ENCODE measurements at regions not wholly inside any gene's neighbourhood (a gene's known extent, or its start where the extent isn't known, plus 50 kb on each side); places are given as distances from the start of the nearest gene placed in this dataset.
"Not testable (repeated sequence)": the region's sequence is repeated elsewhere in the genome, so short reads cannot be mapped to it uniquely, and the experiment has no call there.

DNA sequence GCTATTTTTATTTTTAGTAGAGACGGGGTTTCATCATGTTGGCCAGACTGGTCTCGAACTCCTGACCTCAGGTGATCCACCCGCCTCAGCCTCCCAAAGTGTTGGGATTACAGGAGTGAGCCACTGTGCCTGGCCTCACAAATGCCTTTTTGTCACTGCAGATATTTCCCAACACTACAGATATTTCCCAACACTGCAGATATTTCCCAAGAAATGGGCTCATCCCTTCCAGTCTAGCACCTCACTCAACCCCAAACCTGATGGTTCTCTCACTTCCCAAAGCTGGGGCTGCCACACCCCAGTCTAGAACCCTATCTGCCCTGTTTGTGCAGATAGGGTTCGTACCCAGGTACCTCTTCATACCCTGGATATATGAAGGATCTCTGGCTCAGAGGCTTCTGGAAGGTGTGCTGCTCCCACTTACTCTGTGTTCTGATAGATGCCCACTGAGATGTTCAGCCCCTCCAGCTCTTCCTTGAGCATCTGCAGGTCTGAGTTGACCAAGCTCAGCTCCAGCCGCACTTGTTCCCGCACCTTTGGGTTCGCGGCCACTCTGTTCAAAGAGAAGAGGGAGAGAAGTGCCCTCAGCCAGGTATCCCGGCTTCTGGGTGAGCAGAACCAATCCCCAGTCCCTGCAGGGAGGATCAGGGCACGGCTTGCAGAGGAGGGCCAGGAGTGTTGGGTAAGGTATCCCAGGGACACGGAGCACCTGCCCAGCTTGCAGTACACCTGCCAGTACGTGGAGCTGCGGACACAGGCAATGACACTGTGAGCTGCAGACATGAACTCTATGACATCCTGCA lies 265.1 kb downstream of the GOLGA6L6 start:
- H4K20me1 ChIP-seq (ENCODE audit: insufficient read depth, low read length); H3K9me1 ChIP-seq (ENCODE audit: insufficient read depth, low read length); H2BK120ac ChIP-seq (ENCODE audit: low read depth, low read length); CTCF ChIA-PET; DNase-seq; H4K8ac ChIP-seq (ENCODE audit: low read depth in 2 of 2, low read length in 2 of 2); H3K9ac ChIP-seq (ENCODE audit: low read depth, low read length); H2BK5ac ChIP-seq (ENCODE audit: low read depth, low read length, poor library complexity, severe bottlenecking); H3K79me1 ChIP-seq (ENCODE audit: low read depth in 1 of 2, low read length in 2 of 2); H3K4ac ChIP-seq (ENCODE audit: low read depth, low read length); POLR2A ChIA-PET (ENCODE audit: unreplicated experiment); H2AK9ac ChIP-seq (replicated peaks; ENCODE audit: low read depth, low read length, poor library complexity); H3K18ac ChIP-seq (ENCODE audit: low read depth, low read length); H3K56ac ChIP-seq (ENCODE audit: extremely low read depth, insufficient read depth, low read length); H2BK15ac ChIP-seq (ENCODE audit: low read depth, low read length); dilution Hi-C loops (cut with HindIII; ENCODE audit: low sequenced_read_pairs, unreplicated experiment); H3K27me3 ChIP-seq (ENCODE audit: control insufficient read depth, insufficient read depth, low read length); H3K14ac ChIP-seq (replicated peaks; ENCODE audit: low read depth, low read length); H2BK20ac ChIP-seq (ENCODE audit: low read depth, low read length); BruUV-seq (replicated peaks); H3K4me3 ChIP-seq (ENCODE audit: insufficient read depth, low read depth, low read length); intact Hi-C loops (cut with micrococcal nuclease); H4K5ac ChIP-seq (ENCODE audit: low read depth, low read length); H2AFZ ChIP-seq (replicated peaks; ENCODE audit: low read length, poor library complexity); ATAC-seq (ENCODE audit: low read depth); H4K91ac ChIP-seq (ENCODE audit: insufficient read depth, low read depth, low read length); H3K4me2 ChIP-seq (ENCODE audit: low read depth, low read length); H3K36me3 ChIP-seq (ENCODE audit: control insufficient read depth, insufficient read depth, low read length); H3K23ac ChIP-seq (ENCODE audit: low read depth, low read length); H3K4me1 ChIP-seq (ENCODE audit: control insufficient read depth, insufficient read depth, low read length); H2AK5ac ChIP-seq (ENCODE audit: low read depth, low read length); H3K27ac ChIP-seq (ENCODE audit: insufficient read depth, low read length): not testable (repeated sequence)
- 51% methylated on average over 12 of the region's 13 CpGs; no CpG with 5 or more reads in 1 of the 2 experiments for WGBS, 2 experiments (ENCODE audit: extremely low coverage in 2 of 2, insufficient read length in 1 of 2)
- in situ Hi-C loops (cut with MboI; ENCODE audit: low sequenced_read_pairs): loop anchor here (25.0 kb wide), 1 partner anchor 89 kb away; no protein-coding TSS in a partner anchor
- H3K9me3 ChIP-seq (ENCODE audit: control insufficient read depth, insufficient read depth, low read length): peaks cover 55% of the 10 kb centered on the region

DNA sequence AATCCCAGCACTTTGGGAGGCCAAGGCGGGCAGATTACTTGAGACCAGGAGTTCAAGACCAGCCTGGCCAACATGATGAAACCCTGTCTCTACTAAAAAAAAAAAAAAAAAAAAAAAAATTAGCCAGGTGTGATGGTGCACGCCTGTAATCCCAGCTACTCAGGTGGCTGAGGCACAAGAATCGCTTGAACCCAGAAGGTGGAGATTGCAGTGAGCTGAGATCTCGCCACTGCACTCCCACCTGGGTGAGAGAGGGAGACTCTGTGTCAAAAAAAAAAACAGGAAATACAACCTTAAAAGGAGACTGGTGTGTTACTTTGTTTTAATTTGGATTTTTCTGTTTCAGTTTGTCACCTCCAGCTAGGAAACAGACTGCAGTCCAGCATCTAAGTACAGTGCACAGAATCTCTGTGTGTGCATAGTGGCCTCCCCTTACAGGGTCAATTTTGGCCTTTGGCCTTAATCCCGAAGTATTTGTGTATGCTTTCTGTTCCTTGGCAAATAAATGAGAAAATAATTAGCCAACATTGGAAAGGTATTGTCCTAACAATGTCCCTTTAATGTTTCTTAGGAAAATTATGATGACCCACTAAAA lies 266.1 kb downstream of the GOLGA6L6 start:
- H2BK120ac ChIP-seq (ENCODE audit: low read depth, low read length); H3K4ac ChIP-seq (ENCODE audit: low read depth, low read length); H3K27ac ChIP-seq (ENCODE audit: insufficient read depth, low read length); H3K4me1 ChIP-seq (ENCODE audit: control insufficient read depth, insufficient read depth, low read length); H4K91ac ChIP-seq (ENCODE audit: insufficient read depth, low read depth, low read length); H2AK9ac ChIP-seq (replicated peaks; ENCODE audit: low read depth, low read length, poor library complexity); H3K14ac ChIP-seq (replicated peaks; ENCODE audit: low read depth, low read length); H3K36me3 ChIP-seq (ENCODE audit: control insufficient read depth, insufficient read depth, low read length); intact Hi-C loops (cut with micrococcal nuclease); H3K27me3 ChIP-seq (ENCODE audit: control insufficient read depth, insufficient read depth, low read length); H2AFZ ChIP-seq (replicated peaks; ENCODE audit: low read length, poor library complexity); H4K8ac ChIP-seq (ENCODE audit: low read depth in 2 of 2, low read length in 2 of 2); H4K5ac ChIP-seq (ENCODE audit: low read depth, low read length); ATAC-seq (ENCODE audit: low read depth); H3K9me1 ChIP-seq (ENCODE audit: insufficient read depth, low read length); POLR2A ChIA-PET (ENCODE audit: unreplicated experiment); H3K56ac ChIP-seq (ENCODE audit: extremely low read depth, insufficient read depth, low read length); H2BK15ac ChIP-seq (ENCODE audit: low read depth, low read length); H2BK20ac ChIP-seq (ENCODE audit: low read depth, low read length); H3K23ac ChIP-seq (ENCODE audit: low read depth, low read length); BruUV-seq (replicated peaks); H3K4me2 ChIP-seq (ENCODE audit: low read depth, low read length); H3K79me1 ChIP-seq (ENCODE audit: low read depth in 1 of 2, low read length in 2 of 2); H4K20me1 ChIP-seq (ENCODE audit: insufficient read depth, low read length); H3K18ac ChIP-seq (ENCODE audit: low read depth, low read length); DNase-seq; H2BK5ac ChIP-seq (ENCODE audit: low read depth, low read length, poor library complexity, severe bottlenecking); CTCF ChIA-PET; H3K9ac ChIP-seq (ENCODE audit: low read depth, low read length); H2AK5ac ChIP-seq (ENCODE audit: low read depth, low read length); dilution Hi-C loops (cut with HindIII; ENCODE audit: low sequenced_read_pairs, unreplicated experiment); H3K4me3 ChIP-seq (ENCODE audit: insufficient read depth, low read depth, low read length): not testable (repeated sequence)
- H3K9me3 ChIP-seq (ENCODE audit: control insufficient read depth, insufficient read depth, low read length): peaks cover 54% of the 10 kb centered on the region
- WGBS, 2 experiments (ENCODE audit: extremely low coverage in 2 of 2, insufficient read length in 1 of 2): 45% methylated on average over 2 of the region's 5 CpGs; no CpG with 5 or more reads in 1 of the 2 experiments
- in situ Hi-C loops (cut with MboI; ENCODE audit: low sequenced_read_pairs): loop anchor here (25.0 kb wide), 1 partner anchor 88 kb away; no protein-coding TSS in a partner anchor
